ENCODE measurements at regions not wholly inside any gene's neighbourhood (a gene's known extent, or its start where the extent isn't known, plus 50 kb on each side); places are given as distances from the start of the nearest gene placed in this dataset.

DNA sequence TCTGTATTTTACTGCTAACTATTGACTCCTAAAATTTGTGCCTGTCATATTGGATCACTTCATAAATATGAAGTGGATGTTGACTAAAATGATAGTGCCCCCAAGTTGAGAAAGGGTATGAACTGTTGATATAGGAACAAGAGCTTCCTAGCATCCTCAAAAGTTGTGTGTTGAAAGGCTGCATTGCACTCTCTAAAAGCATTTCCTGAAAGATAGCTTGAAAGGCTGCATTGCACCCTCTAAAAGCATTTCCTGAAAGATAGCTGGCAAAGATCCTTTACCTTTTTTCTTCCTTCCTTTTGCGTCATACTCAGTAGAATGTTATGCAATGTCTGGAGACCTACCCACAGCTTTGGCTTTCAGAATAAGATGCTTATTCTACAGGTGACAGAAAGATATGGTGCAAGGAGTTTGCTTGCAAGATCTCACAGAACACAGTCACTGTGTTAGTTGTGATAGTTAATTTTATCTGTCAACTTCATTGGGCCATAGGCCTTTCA, 274.6 kb upstream of the GALNTL6 start:
- TF ChIP-seq, protein P1, sequence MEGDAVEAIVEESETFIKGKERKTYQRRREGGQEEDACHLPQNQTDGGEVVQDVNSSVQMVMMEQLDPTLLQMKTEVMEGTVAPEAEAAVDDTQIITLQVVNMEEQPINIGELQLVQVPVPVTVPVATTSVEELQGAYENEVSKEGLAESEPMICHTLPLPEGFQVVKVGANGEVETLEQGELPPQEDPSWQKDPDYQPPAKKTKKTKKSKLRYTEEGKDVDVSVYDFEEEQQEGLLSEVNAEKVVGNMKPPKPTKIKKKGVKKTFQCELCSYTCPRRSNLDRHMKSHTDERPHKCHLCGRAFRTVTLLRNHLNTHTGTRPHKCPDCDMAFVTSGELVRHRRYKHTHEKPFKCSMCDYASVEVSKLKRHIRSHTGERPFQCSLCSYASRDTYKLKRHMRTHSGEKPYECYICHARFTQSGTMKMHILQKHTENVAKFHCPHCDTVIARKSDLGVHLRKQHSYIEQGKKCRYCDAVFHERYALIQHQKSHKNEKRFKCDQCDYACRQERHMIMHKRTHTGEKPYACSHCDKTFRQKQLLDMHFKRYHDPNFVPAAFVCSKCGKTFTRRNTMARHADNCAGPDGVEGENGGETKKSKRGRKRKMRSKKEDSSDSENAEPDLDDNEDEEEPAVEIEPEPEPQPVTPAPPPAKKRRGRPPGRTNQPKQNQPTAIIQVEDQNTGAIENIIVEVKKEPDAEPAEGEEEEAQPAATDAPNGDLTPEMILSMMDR (IDR thresholded peaks at IDR 0.05) = no peak
- no peak for TF ChIP-seq POLR2A (IDR thresholded peaks at IDR 0.05)

All from body of pancreas (tissue), 4 donors.